ENCODE measurements at regions not wholly inside any gene's neighbourhood (a gene's known extent, or its start where the extent isn't known, plus 50 kb on each side); places are given as distances from the start of the nearest gene placed in this dataset.
A peak's percentile ranks its signal among the peaks of the same experiment; 100 is the strongest.

- no peaks in the 10 kb centered on the region for H4K20me1 ChIP-seq (ENCODE audit: insufficient read depth, low read depth, low read length)
- no peak overlapping the region for H3K4me2 ChIP-seq (ENCODE audit: low read depth, low read length, poor library complexity, severe bottlenecking)
- DNase-seq: no peak
- H3K9me2 ChIP-seq (replicated peaks; ENCODE audit: insufficient read depth, low read length): no peaks in the 10 kb centered on the region
- H3K27me3 ChIP-seq (ENCODE audit: low read length): no peaks in the 10 kb centered on the region
- H3K4me3 ChIP-seq (ENCODE audit: low read length): no peak overlapping the region
- no peak overlapping the region for H3K27ac ChIP-seq (ENCODE audit: low read length)
- H2AFZ ChIP-seq (ENCODE audit: low read length): 0 out of 2 replicates have a peak overlapping the region, but pooled peaks have one; percentile 21
- no peaks in the 10 kb centered on the region for H3K79me2 ChIP-seq (ENCODE audit: low read length)
- H3K4me1 ChIP-seq (ENCODE audit: low read length): peaks cover 6% of the 10 kb centered on the region; the same call in 1 of the 2 replicates
- no peaks in the 10 kb centered on the region for H3K9me3 ChIP-seq (ENCODE audit: low read length)
- no peak overlapping the region for H3K9ac ChIP-seq (ENCODE audit: low read length)
- no peaks in the 10 kb centered on the region for H3K36me3 ChIP-seq (ENCODE audit: insufficient read depth, low read length)
Observed at GRCh38 chr13:85592211-85592610, 207.0 kb downstream of the SLITRK6 start.

DNA sequence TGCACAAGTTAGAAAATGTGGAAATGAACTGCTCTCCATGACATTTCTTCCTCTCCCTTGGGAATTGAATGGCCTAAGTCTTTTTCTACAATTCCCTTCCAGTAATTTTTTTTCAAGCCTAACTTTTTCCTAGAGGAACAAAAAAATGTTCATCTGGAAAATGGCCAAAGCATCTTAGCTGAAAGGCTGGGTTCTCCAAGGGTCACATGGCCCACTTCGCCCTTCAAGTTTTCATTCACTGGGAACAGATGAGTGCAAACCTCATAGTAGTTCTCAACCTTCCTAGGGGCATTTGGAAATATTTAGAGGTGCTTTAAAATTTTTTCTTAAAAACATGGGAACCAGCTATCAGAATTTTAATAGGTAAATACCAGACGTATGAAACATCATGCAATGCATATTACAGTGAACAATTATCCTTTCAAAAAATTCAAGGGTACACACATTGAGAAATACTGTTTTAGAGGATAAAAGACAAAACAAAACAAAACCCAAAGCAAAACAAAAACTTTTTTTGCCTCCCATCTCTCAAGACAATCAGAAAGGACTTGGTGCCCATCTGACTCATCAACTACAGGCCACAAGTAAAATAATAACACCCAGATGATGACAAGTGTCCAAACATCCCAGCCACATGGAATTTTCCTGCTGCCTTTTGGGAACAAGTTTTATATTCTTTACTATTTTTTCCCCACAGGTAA is 208.8 kb downstream of the SLITRK6 start:
- H2AFZ ChIP-seq (ENCODE audit: low read length): no peak overlapping the region
- H3K79me2 ChIP-seq (ENCODE audit: low read length): no peaks in the 10 kb centered on the region
- H3K9me3 ChIP-seq (ENCODE audit: low read length): no peaks in the 10 kb centered on the region
- no peaks in the 10 kb centered on the region for H4K20me1 ChIP-seq (ENCODE audit: insufficient read depth, low read depth, low read length)
- no peak for DNase-seq
- H3K27ac ChIP-seq (ENCODE audit: low read length): no peak overlapping the region
- no peaks in the 10 kb centered on the region for H3K27me3 ChIP-seq (ENCODE audit: low read length)
- H3K9ac ChIP-seq (ENCODE audit: low read length): no peak overlapping the region
- no peak overlapping the region for H3K4me2 ChIP-seq (ENCODE audit: low read depth, low read length, poor library complexity, severe bottlenecking)
- no peaks in the 10 kb centered on the region for H3K4me1 ChIP-seq (ENCODE audit: low read length)
- H3K36me3 ChIP-seq (ENCODE audit: insufficient read depth, low read length): no peaks in the 10 kb centered on the region
- H3K9me2 ChIP-seq (replicated peaks; ENCODE audit: insufficient read depth, low read length): no peaks in the 10 kb centered on the region
- H3K4me3 ChIP-seq (ENCODE audit: low read length): no peak overlapping the region

DNA sequence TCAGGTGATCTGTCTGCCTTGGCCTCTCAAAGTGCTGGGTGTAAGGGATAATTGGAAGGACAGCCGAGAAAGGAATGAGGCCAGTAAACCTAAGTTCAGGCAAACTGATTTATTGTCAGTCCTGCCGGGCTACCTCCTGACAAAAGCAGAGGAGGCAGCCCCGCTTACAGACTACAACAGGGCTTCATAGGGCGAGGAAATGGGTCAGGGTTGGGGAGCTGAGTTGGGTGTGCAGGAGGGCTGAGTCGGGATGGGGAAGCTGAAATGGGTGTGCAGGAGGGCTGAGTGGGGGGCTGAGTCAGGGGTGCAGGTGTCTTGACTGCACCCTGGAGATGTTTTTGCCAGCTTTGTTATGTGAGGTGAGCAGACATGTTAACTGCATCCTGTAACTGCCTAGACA is 210.2 kb downstream of the SLITRK6 start:
- no peaks in the 10 kb centered on the region for H3K4me1 ChIP-seq (ENCODE audit: low read length)
- H3K9me2 ChIP-seq (replicated peaks; ENCODE audit: insufficient read depth, low read length): no peaks in the 10 kb centered on the region
- no peak overlapping the region for H3K4me2 ChIP-seq (ENCODE audit: low read depth, low read length, poor library complexity, severe bottlenecking)
- no peak overlapping the region for H3K4me3 ChIP-seq (ENCODE audit: low read length)
- no peaks in the 10 kb centered on the region for H3K9me3 ChIP-seq (ENCODE audit: low read length)
- no peak for DNase-seq
- no peak overlapping the region for H3K9ac ChIP-seq (ENCODE audit: low read length)
- H3K79me2 ChIP-seq (ENCODE audit: low read length): no peaks in the 10 kb centered on the region
- no peaks in the 10 kb centered on the region for H3K36me3 ChIP-seq (ENCODE audit: insufficient read depth, low read length)
- no peaks in the 10 kb centered on the region for H4K20me1 ChIP-seq (ENCODE audit: insufficient read depth, low read depth, low read length)
- 0 out of 2 replicates have a peak overlapping the region, but pooled peaks have one; percentile 26 for H2AFZ ChIP-seq (ENCODE audit: low read length)
- H3K27me3 ChIP-seq (ENCODE audit: low read length): no peaks in the 10 kb centered on the region
- no peak overlapping the region for H3K27ac ChIP-seq (ENCODE audit: low read length)

GRCh38 chr13:85588359-85588758 is 210.9 kb downstream of the SLITRK6 start:
- Histone ChIP-seq H3K4me1 (ENCODE audit: low read length) (no peaks in the 10 kb centered on the region), H3K27me3 (ENCODE audit: low read length) (no peaks in the 10 kb centered on the region)

GRCh38 chr13:85586856-85587255 is 212.4 kb downstream of the SLITRK6 start:
- no peaks in the 10 kb centered on the region for H3K9me3 ChIP-seq (ENCODE audit: low read length)
- no peaks in the 10 kb centered on the region for H3K36me3 ChIP-seq (ENCODE audit: insufficient read depth, low read length)
- peak overlapping the region; percentile 24 for H2AFZ ChIP-seq (ENCODE audit: low read length)
- H3K27me3 ChIP-seq (ENCODE audit: low read length): no peaks in the 10 kb centered on the region
- H3K9ac ChIP-seq (ENCODE audit: low read length): no peak overlapping the region
- H3K4me1 ChIP-seq (ENCODE audit: low read length): no peaks in the 10 kb centered on the region
- H3K4me3 ChIP-seq (ENCODE audit: low read length): no peak overlapping the region
- no peaks in the 10 kb centered on the region for H3K9me2 ChIP-seq (replicated peaks; ENCODE audit: insufficient read depth, low read length)
- no peaks in the 10 kb centered on the region for H3K79me2 ChIP-seq (ENCODE audit: low read length)
- H4K20me1 ChIP-seq (ENCODE audit: insufficient read depth, low read depth, low read length): no peaks in the 10 kb centered on the region
- no peak for DNase-seq
- H3K27ac ChIP-seq (ENCODE audit: low read length): no peak overlapping the region
- H3K4me2 ChIP-seq (ENCODE audit: low read depth, low read length, poor library complexity, severe bottlenecking): no peak overlapping the region

More at GRCh38 chr13:85588359-85588758, 210.9 kb downstream of the SLITRK6 start:
- Histone ChIP-seq H3K9me2 (replicated peaks; ENCODE audit: insufficient read depth, low read length) (no peaks in the 10 kb centered on the region), H3K79me2 (ENCODE audit: low read length) (no peaks in the 10 kb centered on the region), H2AFZ (ENCODE audit: low read length) (0 out of 2 replicates have a peak overlapping the region, but pooled peaks have one; percentile 36), H3K36me3 (ENCODE audit: insufficient read depth, low read length) (no peaks in the 10 kb centered on the region), H4K20me1 (ENCODE audit: insufficient read depth, low read depth, low read length) (no peaks in the 10 kb centered on the region), H3K4me2 (ENCODE audit: low read depth, low read length, poor library complexity, severe bottlenecking) (no peak overlapping the region), H3K9ac (ENCODE audit: low read length) (no peak overlapping the region), H3K9me3 (ENCODE audit: low read length) (no peaks in the 10 kb centered on the region), H3K27ac (ENCODE audit: low read length) (no peak overlapping the region), H3K4me3 (ENCODE audit: low read length) (no peak overlapping the region)
- DNase-seq: no peak

DNA sequence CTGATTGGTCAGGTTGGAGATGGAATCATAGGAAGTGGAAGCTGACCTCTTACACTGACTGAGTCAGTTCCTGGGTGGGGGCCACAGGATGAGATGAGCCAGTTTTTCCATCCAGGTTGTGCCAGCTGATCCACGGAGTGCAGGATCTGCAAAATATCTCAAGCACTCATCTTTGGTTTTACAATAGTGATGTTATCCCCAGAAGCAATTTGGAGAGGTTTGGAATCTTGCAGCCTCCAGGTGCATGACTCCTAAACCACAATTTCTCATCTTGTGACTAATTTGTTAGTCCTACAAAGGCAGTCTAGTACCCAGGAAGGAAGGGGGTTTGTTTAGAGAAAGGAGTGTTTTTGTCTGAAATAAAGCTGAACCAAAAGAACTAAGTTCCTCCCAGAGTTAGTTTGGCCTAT is 212.8 kb downstream of the SLITRK6 start:
- Histone ChIP-seq H3K9me2 (replicated peaks; ENCODE audit: insufficient read depth, low read length) (no peaks in the 10 kb centered on the region), H3K4me2 (ENCODE audit: low read depth, low read length, poor library complexity, severe bottlenecking) (no peak overlapping the region), H3K4me3 (ENCODE audit: low read length) (no peak overlapping the region), H3K27me3 (ENCODE audit: low read length) (no peaks in the 10 kb centered on the region), H3K36me3 (ENCODE audit: insufficient read depth, low read length) (no peaks in the 10 kb centered on the region), H3K27ac (ENCODE audit: low read length) (no peak overlapping the region), H3K9ac (ENCODE audit: low read length) (no peak overlapping the region), H3K9me3 (ENCODE audit: low read length) (no peaks in the 10 kb centered on the region), H3K4me1 (ENCODE audit: low read length) (no peaks in the 10 kb centered on the region), H2AFZ (ENCODE audit: low read length) (peak overlapping the region; percentile 24), H4K20me1 (ENCODE audit: insufficient read depth, low read depth, low read length) (no peaks in the 10 kb centered on the region), H3K79me2 (ENCODE audit: low read length) (no peaks in the 10 kb centered on the region)
- DNase-seq: no peak

DNA sequence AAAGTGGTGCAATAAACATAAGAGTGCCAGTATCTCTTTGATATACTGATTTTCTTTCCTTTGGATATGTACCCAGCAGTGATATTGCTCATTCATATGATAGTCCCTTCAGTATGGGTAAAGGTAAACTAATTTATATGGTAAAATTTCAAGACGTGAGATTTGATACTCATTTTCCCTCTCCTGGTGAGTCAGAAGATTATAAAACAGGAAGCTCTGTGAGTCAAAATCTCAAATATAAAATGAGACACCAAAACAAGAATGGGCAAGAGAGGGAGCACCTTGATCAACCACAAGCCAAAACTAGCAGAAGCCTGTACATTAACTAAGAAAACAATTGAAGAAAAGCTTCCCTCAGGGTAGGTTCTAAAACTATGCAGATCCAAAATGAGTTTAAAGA is 216.3 kb downstream of the SLITRK6 start:
- Histone ChIP-seq H3K4me2 (ENCODE audit: low read depth, low read length, poor library complexity, severe bottlenecking) (no peak overlapping the region), H3K9ac (ENCODE audit: low read length) (no peak overlapping the region), H3K27ac (ENCODE audit: low read length) (no peak overlapping the region), H3K79me2 (ENCODE audit: low read length) (no peaks in the 10 kb centered on the region), H4K20me1 (ENCODE audit: insufficient read depth, low read depth, low read length) (no peaks in the 10 kb centered on the region), H3K4me1 (ENCODE audit: low read length) (no peaks in the 10 kb centered on the region), H2AFZ (ENCODE audit: low read length) (peak overlapping the region; percentile 70; the same call in 1 of the 2 replicates), H3K9me3 (ENCODE audit: low read length) (no peaks in the 10 kb centered on the region), H3K36me3 (ENCODE audit: insufficient read depth, low read length) (no peaks in the 10 kb centered on the region), H3K27me3 (ENCODE audit: low read length) (no peaks in the 10 kb centered on the region), H3K4me3 (ENCODE audit: low read length) (no peak overlapping the region), H3K9me2 (replicated peaks; ENCODE audit: insufficient read depth, low read length) (no peaks in the 10 kb centered on the region)
- no peak for DNase-seq

DNA sequence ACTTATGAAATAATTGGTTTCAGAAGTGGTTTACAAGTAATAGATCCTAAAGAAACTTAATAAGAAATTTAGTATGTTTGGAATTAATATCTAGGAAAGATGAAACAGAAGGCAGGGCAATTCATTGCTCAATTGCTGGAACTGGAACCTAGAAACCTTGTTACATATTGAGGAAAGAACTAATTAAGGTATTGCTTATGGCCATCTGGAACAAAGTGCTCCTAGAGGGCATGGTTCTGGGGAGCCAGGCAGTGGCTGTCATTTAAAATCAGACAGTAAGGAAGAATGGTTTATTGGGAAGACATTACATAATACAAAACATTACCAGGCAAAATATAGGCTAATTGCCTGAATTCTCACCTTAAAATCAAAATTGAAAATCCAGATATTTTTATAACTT is 224.1 kb downstream of the SLITRK6 start:
- Histone ChIP-seq H3K36me3 (ENCODE audit: insufficient read depth, low read length) (no peaks in the 10 kb centered on the region), H3K79me2 (ENCODE audit: low read length) (no peaks in the 10 kb centered on the region), H3K9me3 (ENCODE audit: low read length) (no peaks in the 10 kb centered on the region), H2AFZ (ENCODE audit: low read length) (no peak overlapping the region; the same call in 1 of the 2 replicates), H3K27ac (ENCODE audit: low read length) (no peak overlapping the region), H3K4me3 (ENCODE audit: low read length) (no peak overlapping the region), H3K4me2 (ENCODE audit: low read depth, low read length, poor library complexity, severe bottlenecking) (no peak overlapping the region), H3K9ac (ENCODE audit: low read length) (no peak overlapping the region), H3K27me3 (ENCODE audit: low read length) (no peaks in the 10 kb centered on the region), H4K20me1 (ENCODE audit: insufficient read depth, low read depth, low read length) (no peaks in the 10 kb centered on the region), H3K9me2 (replicated peaks; ENCODE audit: insufficient read depth, low read length) (no peaks in the 10 kb centered on the region), H3K4me1 (ENCODE audit: low read length) (peaks cover 7% of the 10 kb centered on the region; the same call in 1 of the 2 replicates)
- no peak for DNase-seq
